ENCODE measurements at regions not wholly inside any gene's neighbourhood (a gene's known extent, or its start where the extent isn't known, plus 50 kb on each side); places are given as distances from the start of the nearest gene placed in this dataset.

GRCh38 chr6:152863618-152864326 lies 113.2 kb downstream of the VIP start:
- peak; percentile 72 for TF ChIP-seq CTCF (IDR thresholded peaks at IDR 0.05; ENCODE audit: insufficient read depth, low read depth, low read length, missing control alignments)
- H3K4me3 ChIP-seq (ENCODE audit: low read length), result no peak overlapping the region
- peak; percentile 80 for DNase-seq (ENCODE audit: low read depth)

- no peak for TF ChIP-seq CTCF (IDR thresholded peaks at IDR 0.05; ENCODE audit: insufficient read depth, low read depth, low read length, missing control alignments)
- no peak overlapping the region for H3K4me3 ChIP-seq (ENCODE audit: low read length)
- no peak for DNase-seq (ENCODE audit: low read depth)
These were observed 108.6 kb downstream of the FBXO5 start for GRCh38 chr6:152874267-152874666.

GRCh38 chr6:152874846-152875568 lies 107.8 kb downstream of the FBXO5 start:
- H3K4me3 ChIP-seq (ENCODE audit: low read length), result no peak overlapping the region
- no peak for TF ChIP-seq CTCF (IDR thresholded peaks at IDR 0.05; ENCODE audit: insufficient read depth, low read depth, low read length, missing control alignments)
- DNase-seq (ENCODE audit: low read depth), result no peak

- DNase-seq (ENCODE audit: low read depth), result no peak
- TF ChIP-seq CTCF (IDR thresholded peaks at IDR 0.05; ENCODE audit: insufficient read depth, low read depth, low read length, missing control alignments), result no peak
- H3K4me3 ChIP-seq (ENCODE audit: low read length), result no peak overlapping the region
These were observed 103.2 kb downstream of the FBXO5 start for GRCh38 chr6:152879681-152880080.

GRCh38 chr6:152893187-152893586 lies 89.7 kb downstream of the FBXO5 start:
- no peak for TF ChIP-seq CTCF (IDR thresholded peaks at IDR 0.05; ENCODE audit: insufficient read depth, low read depth, low read length, missing control alignments)
- DNase-seq (ENCODE audit: low read depth), result no peak
- no peak overlapping the region for H3K4me3 ChIP-seq (ENCODE audit: low read length)

GRCh38 chr6:152896923-152897322 lies 85.9 kb downstream of the FBXO5 start:
- no peak for TF ChIP-seq CTCF (IDR thresholded peaks at IDR 0.05; ENCODE audit: insufficient read depth, low read depth, low read length, missing control alignments)
- no peak for DNase-seq (ENCODE audit: low read depth)
- no peak overlapping the region for H3K4me3 ChIP-seq (ENCODE audit: low read length)
